GM23248 (cell line): ENCODE measurements at regions not wholly inside any gene's neighbourhood (a gene's known extent, or its start where the extent isn't known, plus 50 kb on each side); places are given as distances from the start of the nearest gene placed in this dataset.

Experiments
- EZH2 ChIP-seq: fragments of 200-600 bp; sonication (generic); IDR thresholded peaks from 2 replicates; pipeline ENCODE4 v1.6.1; 2018; ENCODE audit warnings: antibody characterized with exemption, mild to moderate bottlenecking; ENCODE audit not compliant: insufficient read depth, poor library complexity, severe bottlenecking
- EZH2phosphoT487 ChIP-seq: fragments of 200-600 bp; sonication (generic); IDR thresholded peaks from 2 replicates; pipeline ENCODE4 v1.6.1; 2018; ENCODE audit warnings: antibody characterized with exemption, moderate library complexity, mild to moderate bottlenecking, low read depth; ENCODE audit not compliant: insufficient read depth

DNA sequence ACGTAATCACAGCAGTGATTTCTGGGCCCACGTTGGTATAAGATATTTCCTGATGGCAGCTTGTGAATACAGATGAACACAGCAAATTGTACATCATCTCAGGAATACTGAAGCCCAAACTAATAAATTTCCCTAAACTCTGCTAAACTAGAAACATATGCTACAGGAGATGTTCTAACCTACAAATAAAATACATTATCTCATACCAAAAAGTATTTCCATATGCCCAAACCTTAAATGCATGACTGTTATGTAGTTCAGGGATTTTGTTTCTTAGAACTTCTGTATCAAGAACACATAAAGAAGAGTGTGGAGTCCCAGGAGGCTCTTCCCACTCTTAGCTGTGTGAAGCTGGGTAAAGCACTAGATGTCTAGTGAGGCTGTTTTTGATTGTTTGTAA, 138.4 kb downstream of the RFC3 start:
- no peak for TF ChIP-seq EZH2phosphoT487
- TF ChIP-seq EZH2 = no peak
